Activated CD8-positive, alpha-beta memory T cell treated with anti-CD3 and anti-CD28 coated beads for 36 hours (primary cell): ENCODE measurements at regions not wholly inside any gene's neighbourhood (a gene's known extent, or its start where the extent isn't known, plus 50 kb on each side); places are given as distances from the start of the nearest gene placed in this dataset.

Experiments used
- CTCF ChIA-PET: fragments of 350-600 bp; sonication (Branson Sonifier 250); formaldehyde crosslinking; loops from one replicate; lab custom pipeline; 2021; ENCODE audit warnings: antibody characterized with exemption; lab: Charles Lee
- POLR2A ChIA-PET: fragments of 350-600 bp; sonication (Branson Sonifier 250); formaldehyde crosslinking; loops from one replicate; lab custom pipeline; 2021; ENCODE audit warnings: antibody characterized with exemption; lab: Charles Lee

DNA sequence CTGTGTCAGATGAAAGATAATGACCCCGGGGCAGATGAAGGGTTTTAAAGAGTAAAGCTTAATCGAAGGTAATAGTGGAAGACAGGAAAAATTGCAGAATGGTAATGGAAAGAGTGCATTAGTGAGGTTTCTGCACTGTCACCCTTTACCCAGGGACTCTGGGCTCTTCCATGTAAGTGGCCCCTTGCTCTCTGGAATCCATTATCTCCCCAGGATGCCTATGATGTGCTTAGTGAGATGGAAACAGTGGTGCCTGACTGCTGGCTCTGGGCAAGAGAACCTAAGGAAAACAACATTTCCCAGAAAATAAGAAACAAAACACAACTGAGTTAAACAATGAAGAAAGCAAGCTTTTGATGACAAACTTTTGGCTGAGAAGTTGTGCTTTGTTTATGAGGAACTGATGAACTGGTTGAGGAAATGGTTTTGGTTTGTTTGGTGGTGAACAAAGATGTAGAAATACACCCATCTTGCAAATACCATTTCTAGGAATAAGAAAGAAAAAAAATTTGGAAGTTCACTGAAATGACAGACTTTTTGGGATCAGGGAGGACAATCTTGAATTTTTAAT is 119.9 kb upstream of the RASGRP1 start:
- CTCF ChIA-PET, result interaction anchor here (0.7 to 10.6 kb wide), 22 partner anchors 7 to 244 kb away, joined by 3 to 176 read pairs (median 4); partner anchors contain the start of gene RASGRP1

DNA sequence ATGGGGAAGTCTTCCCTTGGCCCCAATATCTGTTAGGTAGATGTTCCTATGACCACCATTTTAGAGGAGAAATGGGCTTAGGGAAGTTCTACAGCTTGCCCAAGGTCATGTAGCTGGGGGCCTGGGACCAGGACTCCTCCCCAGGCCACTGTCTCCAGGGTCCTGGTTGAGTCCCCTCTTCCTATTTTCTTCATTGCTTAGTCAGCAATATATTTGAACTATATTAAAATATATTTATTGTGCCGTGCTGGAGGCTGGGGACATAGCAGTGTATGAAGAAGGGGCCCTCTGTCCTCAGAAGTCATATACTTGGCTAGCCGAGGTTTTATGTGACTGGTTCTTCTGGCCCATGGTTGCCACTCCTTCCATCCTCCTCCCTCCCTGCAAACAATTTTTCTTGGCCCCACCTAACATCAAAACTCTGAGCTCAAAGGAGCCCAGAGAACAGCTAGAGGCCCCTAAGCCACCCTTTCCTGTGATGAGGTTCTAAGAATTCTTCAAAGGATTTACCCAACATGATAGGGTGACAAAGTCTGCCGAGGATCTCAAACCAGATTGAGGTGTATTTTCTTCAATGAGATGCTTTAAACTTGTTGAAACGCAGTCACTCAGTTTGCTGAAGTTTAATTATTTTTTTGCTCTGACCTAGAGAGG is 121.2 kb upstream of the RASGRP1 start:
- CTCF ChIA-PET, result interaction anchor here (1.7 to 10.6 kb wide), 5 partner anchors 12 to 124 kb away, joined by 4 to 176 read pairs (median 38); partner anchors contain the start of gene RASGRP1

More for the DNA sequence above, 119.9 kb upstream of the RASGRP1 start:
- POLR2A ChIA-PET, result interaction anchor here (1.0 to 3.2 kb wide), 3 partner anchors 72 to 121 kb away, joined by 3 to 22 read pairs (median 3); partner anchors contain the start of gene RASGRP1

DNA sequence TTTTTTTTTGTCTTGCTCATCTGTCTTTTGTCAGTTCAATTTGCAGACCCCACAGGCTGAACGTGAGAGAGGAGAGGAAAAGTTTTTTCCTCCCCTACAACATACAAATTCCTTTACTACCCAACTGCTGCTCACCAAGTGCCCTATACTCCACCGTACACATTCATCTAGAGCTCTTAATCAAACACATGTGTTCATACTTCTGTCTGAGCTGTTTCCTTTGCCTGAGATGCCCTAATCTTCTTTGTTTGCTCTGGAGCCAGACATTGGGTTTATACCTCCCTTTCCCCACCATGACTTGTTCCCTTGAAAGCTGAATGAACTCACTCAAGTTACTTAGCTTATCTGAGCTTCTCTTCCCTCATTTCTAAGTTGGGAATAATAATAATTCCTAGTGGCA is 122.7 kb upstream of the RASGRP1 start:
- CTCF ChIA-PET, result interaction anchor here (0.6 to 10.6 kb wide), 10 partner anchors 10 to 247 kb away, joined by 3 to 176 read pairs (median 4); partner anchors contain the start of gene RASGRP1
- POLR2A ChIA-PET, result interaction anchor here (0.6 to 4.6 kb wide), 7 partner anchors 15 to 131 kb away, joined by 3 to 46 read pairs (median 5); partner anchors contain the start of gene RASGRP1

More for the DNA sequence above, 121.2 kb upstream of the RASGRP1 start:
- POLR2A ChIA-PET, result interaction anchor here (0.6 to 4.6 kb wide), 6 partner anchors 13 to 180 kb away, joined by 3 to 46 read pairs (median 4); partner anchors contain the start of gene RASGRP1

DNA sequence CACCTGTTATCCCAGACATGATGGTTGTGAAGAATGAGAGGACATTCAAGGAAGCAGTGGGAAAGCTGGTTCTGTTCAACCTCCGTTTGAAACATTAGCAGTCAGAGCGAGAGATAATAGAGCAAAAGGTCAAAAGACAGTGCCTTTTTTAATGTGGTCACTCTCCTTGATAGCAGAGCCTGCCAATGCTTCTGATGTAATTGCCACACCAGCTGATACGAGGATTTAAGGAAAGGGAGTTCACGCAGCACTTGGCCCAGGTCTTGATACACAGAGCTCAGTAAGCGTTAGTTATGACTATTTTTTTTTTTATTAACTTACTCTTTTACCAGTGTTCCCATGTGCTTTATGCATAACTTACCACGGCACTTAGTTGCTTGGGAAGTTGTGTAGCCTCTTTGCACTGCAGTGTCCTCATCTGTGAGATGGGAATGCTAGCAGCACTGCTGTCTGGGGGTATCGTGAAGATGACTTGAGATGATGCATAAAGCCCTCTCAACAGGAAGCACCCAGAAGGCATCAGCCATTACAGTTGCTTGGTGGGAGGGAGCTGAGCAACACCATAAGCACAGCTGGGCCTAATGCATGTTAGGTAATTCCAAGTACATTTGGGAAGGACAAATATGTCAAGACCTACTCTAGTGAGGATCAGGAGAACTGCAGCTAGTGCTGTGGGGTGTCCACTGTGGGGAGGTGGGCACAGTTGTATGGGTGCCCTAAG is 123.3 kb upstream of the RASGRP1 start:
- ChIA-PET POLR2A (interaction anchor here (0.6 to 4.6 kb wide), 8 partner anchors 15 to 233 kb away, joined by 3 to 46 read pairs (median 4); partner anchors contain the start of gene RASGRP1), CTCF (interaction anchor here (0.6 to 10.6 kb wide), 15 partner anchors 8 to 248 kb away, joined by 3 to 176 read pairs (median 3); partner anchors contain the start of gene RASGRP1)

DNA sequence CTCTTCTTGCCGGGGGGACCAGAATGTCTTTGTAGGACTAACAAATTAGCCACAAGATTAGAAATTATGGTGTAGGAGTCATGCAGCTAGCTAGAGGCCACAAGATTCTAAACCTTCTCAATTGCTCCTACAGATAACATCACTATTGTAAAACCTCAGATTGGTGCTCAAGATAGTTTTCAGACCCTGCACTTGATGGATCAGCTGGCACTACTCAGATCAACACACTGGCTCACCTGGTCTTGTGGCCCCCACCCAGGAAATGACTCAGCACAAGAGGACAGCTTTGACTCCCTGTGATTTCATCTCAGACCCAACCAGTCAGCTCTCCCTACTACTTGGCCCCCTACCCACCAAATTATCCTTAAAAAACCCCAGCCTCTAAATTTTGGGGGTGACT is 124.1 kb upstream of the RASGRP1 start:
- ChIA-PET CTCF (interaction anchor here (0.7 to 10.6 kb wide), 16 partner anchors 8 to 248 kb away, joined by 3 to 176 read pairs (median 5); partner anchors contain the start of genes FAM98B and RASGRP1), POLR2A (interaction anchor here (0.9 to 4.6 kb wide), 6 partner anchors 16 to 234 kb away, joined by 3 to 46 read pairs (median 3); partner anchors contain the start of gene RASGRP1)

DNA sequence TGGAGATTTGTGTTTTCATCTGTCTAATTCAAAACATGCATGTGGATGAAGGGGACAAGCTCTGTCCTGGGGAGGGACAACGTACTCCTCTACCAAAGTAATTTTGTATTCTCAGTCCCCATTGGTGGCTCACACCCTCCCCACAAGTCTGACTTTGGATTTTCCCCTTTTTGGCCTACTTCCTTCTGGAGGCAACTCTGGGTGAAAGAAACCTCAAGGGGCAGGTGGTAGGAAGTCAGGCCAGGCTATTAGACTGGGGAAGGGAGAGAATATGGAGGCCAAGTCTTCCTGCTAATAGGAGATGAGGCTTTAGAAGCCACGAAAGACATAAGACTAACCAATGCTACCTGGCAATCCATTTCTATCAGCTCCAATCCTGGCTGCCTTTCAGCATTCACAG is 124.9 kb upstream of the RASGRP1 start:
- POLR2A ChIA-PET, result interaction anchor here (0.9 to 4.6 kb wide), 5 partner anchors 77 to 151 kb away, joined by 3 to 46 read pairs (median 3); partner anchors contain the start of gene RASGRP1
- CTCF ChIA-PET, result interaction anchor here (0.7 to 10.6 kb wide), 15 partner anchors 11 to 249 kb away, joined by 3 to 176 read pairs (median 7); partner anchors contain the start of genes FAM98B and RASGRP1

DNA sequence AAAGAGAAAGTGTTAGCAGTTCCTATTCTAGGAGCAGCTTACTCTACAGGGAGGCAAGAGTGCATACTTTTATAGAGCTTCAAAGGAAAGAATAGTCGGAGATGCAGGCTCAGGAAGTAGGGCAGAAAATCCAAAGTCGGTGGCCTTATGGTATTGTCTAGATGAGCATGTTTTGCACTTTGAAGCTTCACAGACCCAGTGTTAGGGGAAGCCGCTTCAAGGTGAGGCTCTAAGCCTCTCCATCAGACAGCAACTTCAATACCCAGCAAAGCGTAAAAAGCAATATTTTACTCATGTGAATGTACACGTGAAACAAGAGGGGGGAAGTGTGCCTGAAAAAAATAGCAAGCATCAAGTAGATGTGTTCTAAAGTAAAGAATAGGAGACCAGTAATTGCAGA is 125.6 kb upstream of the RASGRP1 start:
- CTCF ChIA-PET, result interaction anchor here (0.5 to 10.6 kb wide), 33 partner anchors 10 to 939 kb away, joined by 3 to 176 read pairs (median 4); partner anchors contain the start of genes FAM98B and RASGRP1
- POLR2A ChIA-PET, result interaction anchor here (1.0 to 1.7 kb wide), 2 partner anchors 77 to 126 kb away, joined by 3 to 8 read pairs; partner anchors contain the start of gene RASGRP1

DNA sequence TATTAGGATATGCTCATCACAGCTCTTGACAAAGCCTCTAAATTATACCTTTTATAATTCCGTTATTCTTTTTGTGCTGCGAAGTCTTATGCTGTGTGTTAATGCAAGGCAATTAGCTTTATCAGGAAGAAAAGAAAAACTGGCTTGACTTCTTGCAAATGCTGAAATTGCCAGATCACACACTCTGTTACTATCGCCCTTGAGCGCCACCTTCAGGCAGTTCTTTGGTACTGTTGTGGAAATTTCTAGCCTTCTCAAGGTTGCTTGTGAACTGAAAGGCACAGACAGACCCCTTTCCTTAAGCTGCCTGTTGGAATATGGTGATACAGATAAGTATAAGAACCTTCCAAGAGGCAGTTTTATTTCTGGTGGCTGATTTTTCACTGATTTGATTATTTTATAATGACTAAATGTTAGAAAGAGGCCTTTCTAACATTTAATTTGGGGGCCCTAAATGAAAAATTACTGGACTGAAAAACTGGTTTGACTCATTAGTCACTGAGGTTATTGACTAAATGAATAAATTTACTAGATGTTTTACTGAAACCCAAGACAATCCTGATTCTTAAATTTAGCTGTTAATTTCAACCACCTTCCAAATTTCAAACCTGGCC is 126.2 kb upstream of the RASGRP1 start:
- ChIA-PET CTCF (interaction anchor here (0.5 to 10.6 kb wide), 33 partner anchors 8 to 938 kb away, joined by 3 to 176 read pairs (median 4); partner anchors contain the start of genes FAM98B and RASGRP1), POLR2A (interaction anchor here (0.6 to 1.7 kb wide), 3 partner anchors 77 to 263 kb away, joined by 3 to 8 read pairs (median 3); partner anchors contain the start of gene RASGRP1)

DNA sequence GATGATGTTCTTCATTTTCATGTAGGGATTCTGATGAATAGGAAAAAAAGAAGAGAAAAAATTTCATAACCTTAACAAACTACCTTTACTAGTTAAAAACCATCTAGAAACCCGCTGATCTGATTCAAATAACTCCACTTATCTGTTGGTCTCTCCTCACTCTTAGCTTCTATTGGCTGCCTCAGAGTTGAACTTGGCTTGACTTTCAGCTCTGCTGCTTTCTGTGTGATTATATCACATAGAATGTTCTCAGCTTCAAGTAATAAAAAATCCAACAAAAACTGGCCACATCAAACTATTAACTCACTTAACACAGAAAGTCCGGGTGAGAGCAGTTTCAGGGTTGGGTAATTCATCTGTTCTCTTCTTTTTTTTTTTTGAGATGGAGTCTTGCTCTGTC is 126.8 kb upstream of the RASGRP1 start:
- ChIA-PET CTCF (interaction anchor here (0.7 to 10.6 kb wide), 21 partner anchors 8 to 938 kb away, joined by 3 to 176 read pairs (median 4); partner anchors contain the start of genes FAM98B and RASGRP1), POLR2A (interaction anchor here (0.6 to 1.7 kb wide), 3 partner anchors 78 to 182 kb away, joined by 3 to 8 read pairs (median 3); partner anchors contain the start of gene RASGRP1)

DNA sequence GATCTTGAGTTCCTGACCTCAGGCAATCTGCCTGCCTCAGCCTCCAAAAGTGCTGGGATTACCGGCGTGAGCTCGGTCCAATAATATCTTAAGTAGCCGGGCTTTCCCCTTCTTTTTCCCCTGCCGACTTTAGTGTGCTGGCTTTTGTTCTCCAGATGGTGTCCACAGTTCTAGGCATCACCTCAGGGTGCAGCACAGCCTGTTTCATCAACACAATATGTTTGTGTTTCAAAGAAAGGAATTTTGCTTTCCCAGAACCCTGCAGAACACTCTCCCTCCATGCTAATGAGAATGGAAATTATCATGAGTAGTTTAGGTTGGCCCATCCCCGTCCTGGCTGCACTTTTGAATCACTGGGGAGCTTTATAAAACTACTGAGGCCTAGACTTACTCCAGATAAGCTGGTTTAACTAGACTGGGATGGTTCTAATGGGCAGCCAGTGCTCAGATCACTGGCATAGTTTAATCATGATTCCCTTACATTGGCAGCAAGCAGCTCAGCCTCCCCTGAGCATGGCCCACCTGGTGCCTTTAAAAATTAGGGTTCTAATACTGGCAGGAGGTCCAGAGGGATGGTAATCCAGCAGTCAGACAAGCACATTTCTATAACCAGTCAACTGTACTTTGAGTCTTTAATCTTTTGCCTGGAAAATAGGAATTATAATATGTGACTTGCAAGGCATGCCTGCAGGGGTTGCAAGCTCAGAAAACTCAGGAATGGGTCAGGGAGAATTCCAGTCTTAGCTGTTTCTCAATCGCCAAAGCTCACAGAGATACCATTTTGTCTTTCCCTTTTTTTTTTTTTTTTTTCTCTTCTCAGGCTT is 127.6 kb upstream of the RASGRP1 start:
- POLR2A ChIA-PET, result interaction anchor here (0.6 to 0.8 kb wide), 3 partner anchors 39 to 182 kb away, joined by 3 to 5 read pairs (median 3); no protein-coding TSS in a partner anchor
- CTCF ChIA-PET, result interaction anchor here (0.6 to 10.6 kb wide), 9 partner anchors 8 to 251 kb away, joined by 3 to 176 read pairs (median 9); partner anchors contain the start of gene RASGRP1

DNA sequence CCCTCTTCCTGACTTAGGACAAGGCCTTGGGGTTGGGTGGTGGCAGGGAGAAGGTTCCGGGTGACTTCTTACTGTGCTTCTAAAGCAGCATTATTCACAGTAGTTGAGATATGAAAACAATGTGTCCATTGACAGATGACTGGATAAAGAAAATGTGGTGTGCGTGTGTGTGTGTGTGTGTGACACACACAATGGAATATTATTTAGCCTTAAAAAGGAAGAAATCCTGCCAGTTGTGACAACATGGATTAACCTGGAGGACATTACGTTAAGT is 128.1 kb upstream of the RASGRP1 start:
- POLR2A ChIA-PET, result interaction anchor here (0.7 kb wide), 1 partner anchor 40 kb away, joined by 5 read pairs; no protein-coding TSS in a partner anchor
- CTCF ChIA-PET, result interaction anchor here (0.6 to 10.6 kb wide), 3 partner anchors 9 to 178 kb away, joined by 3 to 176 read pairs (median 9); partner anchors contain the start of gene RASGRP1

DNA sequence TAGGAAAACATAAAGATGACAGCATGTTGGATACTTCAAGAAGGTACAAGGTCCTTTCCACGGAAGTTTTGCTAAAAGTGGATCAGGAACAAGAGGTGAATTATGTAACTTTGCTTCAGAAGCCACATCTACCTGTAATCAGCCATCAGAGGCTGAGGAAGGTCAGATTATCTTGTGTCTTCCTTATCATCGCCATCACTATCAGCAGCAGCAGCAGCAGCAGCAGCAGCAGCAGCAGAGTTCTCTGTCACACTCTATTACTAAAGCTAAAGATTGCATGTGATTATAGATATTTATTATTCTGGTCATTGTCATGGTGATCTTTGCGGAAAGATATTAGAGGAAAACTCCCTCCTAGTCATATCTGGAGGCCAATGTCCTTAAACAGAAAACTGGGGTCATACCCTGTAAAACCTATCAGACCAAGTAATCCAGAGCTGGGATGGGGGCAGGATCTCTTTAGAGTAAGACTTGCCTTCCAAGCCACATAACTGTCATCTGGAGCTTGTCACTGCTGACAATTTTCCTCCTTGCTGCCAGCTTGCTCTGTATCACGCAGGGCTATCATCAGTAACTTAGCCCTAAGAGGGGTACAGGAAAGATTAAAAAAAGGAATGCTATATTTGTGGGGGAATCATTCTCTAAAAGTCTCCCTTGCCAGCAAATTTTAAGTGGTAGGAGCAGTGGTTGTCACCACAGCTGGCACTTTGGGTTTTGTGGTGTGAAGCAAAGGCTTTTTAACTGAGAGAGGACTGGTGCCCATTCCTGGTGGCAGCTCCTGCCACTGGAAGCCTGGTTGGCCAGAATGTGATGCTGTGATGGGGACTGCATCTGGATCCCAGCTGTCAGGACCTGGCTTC is 130.9 kb upstream of the RASGRP1 start:
- POLR2A ChIA-PET, result interaction anchor here (0.6 to 1.5 kb wide), 2 partner anchors 12 to 131 kb away, joined by 3 to 9 read pairs; partner anchors contain the start of gene RASGRP1
- CTCF ChIA-PET, result interaction anchor here (1.0 to 5.4 kb wide), 5 partner anchors 7 to 157 kb away, joined by 3 to 21 read pairs (median 9); partner anchors contain the start of gene RASGRP1

DNA sequence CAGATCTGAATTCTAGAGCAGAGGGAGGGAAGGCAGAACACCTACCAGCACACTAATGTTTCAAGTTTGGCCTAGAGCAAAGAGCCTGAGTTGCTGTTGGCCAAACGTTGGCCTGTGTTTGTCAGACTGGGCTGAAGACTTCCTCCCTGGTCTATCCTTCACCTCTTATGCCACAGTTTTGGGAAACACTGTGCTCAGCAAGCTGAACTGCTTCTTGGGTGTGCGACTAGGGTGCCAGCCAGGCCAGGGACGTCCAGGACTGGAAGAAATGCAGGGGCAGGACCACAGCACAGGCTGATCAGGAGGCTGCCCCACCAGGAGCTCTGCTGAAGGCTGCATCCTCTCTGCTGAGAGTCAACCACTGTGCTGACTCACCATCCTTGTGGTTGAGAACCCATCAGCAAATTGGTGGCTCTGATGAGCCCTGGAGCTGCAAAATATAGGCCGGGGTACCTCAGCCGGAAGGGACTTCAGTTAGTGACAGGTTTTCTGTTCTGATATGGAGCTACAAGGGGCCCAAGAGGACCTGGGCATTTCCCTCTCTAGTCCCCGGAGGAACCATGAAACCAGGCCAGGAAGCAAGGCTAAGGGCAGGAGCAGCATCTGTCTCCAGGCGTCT is 131.6 kb upstream of the RASGRP1 start:
- CTCF ChIA-PET, result interaction anchor here (0.7 to 5.4 kb wide), 8 partner anchors 8 to 242 kb away, joined by 3 to 21 read pairs (median 4); partner anchors contain the start of genes FAM98B and RASGRP1
- POLR2A ChIA-PET, result interaction anchor here (0.6 to 1.5 kb wide), 5 partner anchors 12 to 242 kb away, joined by 3 to 9 read pairs (median 3); partner anchors contain the start of genes FAM98B and RASGRP1

DNA sequence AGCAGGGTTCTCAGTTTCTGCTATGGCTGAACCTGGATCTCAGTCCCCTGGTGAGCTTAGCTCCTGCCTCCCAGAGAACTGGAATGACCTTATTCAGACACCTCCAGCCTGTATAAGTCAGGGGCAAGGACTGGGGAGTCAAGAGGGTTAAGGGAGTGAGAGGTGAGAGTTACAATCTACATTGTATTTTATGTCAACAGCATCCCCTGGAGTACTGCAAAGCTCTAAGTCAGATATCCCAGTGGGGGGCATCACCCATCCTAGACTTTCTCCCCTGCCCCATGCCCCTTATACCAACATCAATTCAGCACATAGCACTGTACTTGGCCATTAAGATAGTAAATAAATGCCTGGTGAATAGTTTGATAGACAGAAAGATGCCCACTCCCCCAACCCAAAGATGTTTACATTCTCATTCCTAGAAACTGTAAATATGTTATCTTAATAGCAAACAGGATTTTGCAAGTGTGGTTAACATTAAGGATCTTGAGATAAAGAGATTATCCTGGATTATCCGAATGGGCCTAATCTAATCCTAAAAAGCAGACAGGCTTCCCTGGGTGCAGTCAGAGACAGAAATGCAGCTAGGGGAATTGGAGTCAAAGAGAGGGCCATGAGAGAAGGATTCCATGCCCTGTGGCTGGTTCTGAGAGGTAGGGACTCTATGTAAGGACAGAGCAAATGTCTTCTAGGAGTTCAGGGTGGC is 132.3 kb upstream of the RASGRP1 start:
- POLR2A ChIA-PET, result interaction anchor here (0.6 to 1.5 kb wide), 5 partner anchors 48 to 243 kb away, joined by 3 to 9 read pairs (median 3); partner anchors contain the start of genes FAM98B and RASGRP1

More for the DNA sequence above, 132.3 kb upstream of the RASGRP1 start:
- CTCF ChIA-PET, result interaction anchor here (0.6 to 5.4 kb wide), 10 partner anchors 9 to 256 kb away, joined by 3 to 31 read pairs (median 4); partner anchors contain the start of genes FAM98B and RASGRP1
